ENCODE measurements at regions not wholly inside any gene's neighbourhood (a gene's known extent, or its start where the extent isn't known, plus 50 kb on each side); places are given as distances from the start of the nearest gene placed in this dataset.

DNA sequence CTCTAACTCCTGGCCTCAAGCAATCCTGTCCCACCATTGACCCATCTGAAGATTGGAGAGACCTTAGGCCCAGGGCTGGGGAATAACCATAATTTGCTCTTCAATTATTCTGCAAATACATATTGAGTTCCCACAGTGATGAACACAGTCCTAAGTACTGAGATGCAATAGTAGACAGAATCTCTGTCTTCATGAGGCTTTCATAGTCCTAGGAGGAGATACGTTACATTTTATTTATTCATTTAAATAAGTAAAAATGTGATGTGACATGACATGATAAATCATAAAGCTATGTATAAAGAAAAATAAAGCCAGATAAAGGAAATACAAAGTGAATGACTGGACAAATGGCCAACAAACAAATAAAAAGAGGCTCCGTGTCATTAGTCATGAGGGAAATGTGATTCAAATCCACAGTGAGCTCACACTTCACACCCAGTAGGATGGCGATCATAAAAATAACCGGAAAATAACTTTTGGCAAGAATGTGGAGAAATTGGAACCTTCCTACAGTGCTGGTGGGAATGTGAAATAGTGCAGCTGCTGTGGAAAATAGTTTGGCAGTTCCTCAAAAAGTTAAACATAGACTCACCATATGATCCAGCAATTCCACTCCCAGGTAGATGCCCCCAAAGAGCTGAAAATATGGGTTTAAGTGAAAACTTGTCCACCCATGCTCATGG lies 52.1 kb upstream of the JCAD start:
- no peak for TF ChIP-seq EZH2 (IDR thresholded peaks at IDR 0.05; ENCODE audit: borderline replicate concordance, low read depth, low read length, severe bottlenecking)
- TF ChIP-seq, protein P1, sequence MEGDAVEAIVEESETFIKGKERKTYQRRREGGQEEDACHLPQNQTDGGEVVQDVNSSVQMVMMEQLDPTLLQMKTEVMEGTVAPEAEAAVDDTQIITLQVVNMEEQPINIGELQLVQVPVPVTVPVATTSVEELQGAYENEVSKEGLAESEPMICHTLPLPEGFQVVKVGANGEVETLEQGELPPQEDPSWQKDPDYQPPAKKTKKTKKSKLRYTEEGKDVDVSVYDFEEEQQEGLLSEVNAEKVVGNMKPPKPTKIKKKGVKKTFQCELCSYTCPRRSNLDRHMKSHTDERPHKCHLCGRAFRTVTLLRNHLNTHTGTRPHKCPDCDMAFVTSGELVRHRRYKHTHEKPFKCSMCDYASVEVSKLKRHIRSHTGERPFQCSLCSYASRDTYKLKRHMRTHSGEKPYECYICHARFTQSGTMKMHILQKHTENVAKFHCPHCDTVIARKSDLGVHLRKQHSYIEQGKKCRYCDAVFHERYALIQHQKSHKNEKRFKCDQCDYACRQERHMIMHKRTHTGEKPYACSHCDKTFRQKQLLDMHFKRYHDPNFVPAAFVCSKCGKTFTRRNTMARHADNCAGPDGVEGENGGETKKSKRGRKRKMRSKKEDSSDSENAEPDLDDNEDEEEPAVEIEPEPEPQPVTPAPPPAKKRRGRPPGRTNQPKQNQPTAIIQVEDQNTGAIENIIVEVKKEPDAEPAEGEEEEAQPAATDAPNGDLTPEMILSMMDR (IDR thresholded peaks at IDR 0.05; ENCODE audit: borderline replicate concordance, extremely low read depth, low read length, poor library complexity, severe bottlenecking) = no peak
